SKM-1 (cell line): ENCODE measurements at regions not wholly inside any gene's neighbourhood (a gene's known extent, or its start where the extent isn't known, plus 50 kb on each side); places are given as distances from the start of the nearest gene placed in this dataset.

Experiments
- DNase-seq: peaks from one replicate; lab custom pipeline; 2025; ENCODE audit not compliant: unreplicated experiment; lab: John Stamatoyannopoulos, UW

- DNase-seq = no peak
These were observed 70.0 kb upstream of the ETS2 start for GRCh38 chr21:38735626-38736206.

- no peak for DNase-seq
These were observed 65.6 kb upstream of the ETS2 start for GRCh38 chr21:38740090-38740489.

- DNase-seq = no peak
These were observed 64.4 kb upstream of the ETS2 start for GRCh38 chr21:38741092-38741949.

- no peak for DNase-seq
These were observed 63.8 kb upstream of the ETS2 start for GRCh38 chr21:38741950-38742256.

- no peak for DNase-seq
These were observed 63.0 kb upstream of the ETS2 start for GRCh38 chr21:38742580-38743260.

GRCh38 chr21:38743772-38744529 lies 61.8 kb upstream of the ETS2 start:
- no peak for DNase-seq

GRCh38 chr21:38744861-38745260 lies 60.9 kb upstream of the ETS2 start:
- no peak for DNase-seq

- no peak for DNase-seq
These were observed 57.9 kb upstream of the ETS2 start for GRCh38 chr21:38747810-38748209.

- DNase-seq = peak; percentile 92
These were observed 54.2 kb upstream of the ETS2 start for GRCh38 chr21:38751379-38752050.

- no peak for DNase-seq
These were observed 53.7 kb upstream of the ETS2 start for GRCh38 chr21:38752051-38752505.

- DNase-seq = no peak
These were observed 52.6 kb upstream of the ETS2 start for GRCh38 chr21:38753114-38753513.

- DNase-seq = no peak
These were observed 52.2 kb upstream of the ETS2 start for GRCh38 chr21:38753557-38753971.
